NOMO-1 treated with DMSO at 0.1 percent for 48 hours (cell line): ENCODE measurements at regions not wholly inside any gene's neighbourhood (a gene's known extent, or its start where the extent isn't known, plus 50 kb on each side); places are given as distances from the start of the nearest gene placed in this dataset.
"Not testable (repeated sequence)": the region's sequence is repeated elsewhere in the genome, so short reads cannot be mapped to it uniquely, and the experiment has no call there.

Experiments
- DNase-seq: peaks from one replicate; lab custom pipeline; 2025; ENCODE audit not compliant: unreplicated experiment; lab: John Stamatoyannopoulos, UW

DNA sequence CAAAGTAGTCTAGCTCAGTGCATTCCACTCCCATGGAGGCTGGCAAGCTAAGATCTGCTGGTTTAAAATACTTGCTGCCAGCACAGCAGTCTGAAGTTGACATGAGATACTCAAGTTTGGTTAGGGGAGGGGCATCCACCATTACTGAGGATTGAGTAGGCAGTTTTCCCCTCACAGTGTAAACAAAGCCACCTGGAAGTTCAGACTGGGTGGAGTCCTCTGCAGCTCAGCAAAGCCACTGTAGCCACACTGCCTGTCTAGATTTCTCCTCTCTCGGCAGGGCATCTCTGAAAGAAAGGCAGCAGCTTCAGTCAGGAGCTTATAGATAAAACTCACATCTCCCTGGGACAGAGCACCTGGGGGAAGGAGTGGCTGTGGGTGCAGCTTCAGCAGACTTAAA is 377.4 kb upstream of the PRR20A start:
- DNase-seq = not testable (repeated sequence)

DNA sequence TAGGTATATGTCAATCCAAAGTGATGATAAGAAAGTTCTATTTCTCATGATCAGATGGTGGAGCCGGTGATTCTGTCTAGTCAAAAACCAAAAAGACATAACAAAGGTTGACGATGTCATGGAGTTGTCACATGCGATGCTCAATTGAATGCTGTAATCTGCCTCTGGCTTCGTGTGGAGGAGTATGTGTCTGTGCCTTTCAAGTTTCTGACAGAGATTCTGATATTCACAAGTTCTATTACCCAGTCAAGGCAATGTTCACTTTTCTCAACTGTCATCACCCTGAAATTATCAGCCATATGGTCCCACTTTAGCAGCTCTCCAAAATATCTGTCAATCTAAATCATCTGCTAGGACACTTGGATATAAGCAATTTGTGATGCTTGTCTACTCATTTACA is 367.6 kb upstream of the PRR20A start:
- no peak for DNase-seq

DNA sequence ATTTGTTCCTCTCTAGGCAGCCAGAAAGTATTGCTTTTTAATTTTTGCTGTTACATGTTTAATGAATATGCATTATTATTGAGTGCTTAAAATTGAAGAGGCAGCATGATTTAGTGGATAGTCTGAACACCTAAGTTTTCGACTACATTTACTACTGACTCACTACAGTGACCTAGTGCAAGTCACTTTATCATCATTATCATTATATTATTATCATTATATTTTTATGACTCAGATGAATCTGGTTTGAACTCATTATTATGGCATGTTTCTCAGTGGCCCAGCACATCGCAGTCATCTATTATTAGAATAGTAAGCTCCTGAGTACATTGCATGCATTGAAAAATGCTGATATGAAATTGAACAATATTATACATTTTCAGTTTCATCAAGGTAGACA is 351.2 kb upstream of the PRR20A start:
- no peak for DNase-seq

DNA sequence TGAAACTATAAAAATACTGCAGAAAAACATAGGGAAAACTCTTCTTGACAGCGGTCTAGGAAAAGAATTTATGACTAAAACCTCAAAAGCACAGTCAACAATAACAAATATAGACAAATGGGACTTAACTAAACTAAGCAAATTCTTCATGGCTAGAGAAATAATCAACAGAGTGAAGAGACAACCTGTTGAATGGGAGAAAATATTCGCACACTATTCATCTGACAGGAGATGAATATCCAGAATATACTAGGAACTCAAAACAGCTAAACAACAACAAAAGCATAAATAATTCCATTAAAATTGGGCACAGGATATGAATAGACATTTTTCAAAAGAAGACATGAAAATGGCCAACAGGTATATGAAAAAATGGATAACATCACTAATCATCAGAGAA is 303.6 kb upstream of the PRR20A start:
- DNase-seq = no peak

DNA sequence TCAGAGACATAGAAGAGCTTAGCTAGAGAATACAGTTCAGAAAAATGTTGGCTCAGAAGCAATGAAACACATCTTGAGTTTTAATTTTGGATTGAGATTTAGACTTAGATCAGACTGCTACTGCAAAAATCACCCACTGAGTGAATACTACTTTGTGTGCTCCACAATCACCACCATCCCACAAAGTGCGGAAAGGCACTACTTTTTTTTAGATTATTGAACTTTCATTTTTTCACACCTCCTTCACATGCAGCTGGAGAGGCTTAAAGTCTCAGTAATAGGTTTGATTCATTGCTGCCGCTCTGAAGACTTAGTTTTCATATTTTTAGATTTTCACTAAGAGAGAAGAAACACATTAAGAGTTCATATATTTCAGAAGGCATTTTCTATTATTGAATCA is 289.9 kb upstream of the PRR20A start:
- DNase-seq = no peak

DNA sequence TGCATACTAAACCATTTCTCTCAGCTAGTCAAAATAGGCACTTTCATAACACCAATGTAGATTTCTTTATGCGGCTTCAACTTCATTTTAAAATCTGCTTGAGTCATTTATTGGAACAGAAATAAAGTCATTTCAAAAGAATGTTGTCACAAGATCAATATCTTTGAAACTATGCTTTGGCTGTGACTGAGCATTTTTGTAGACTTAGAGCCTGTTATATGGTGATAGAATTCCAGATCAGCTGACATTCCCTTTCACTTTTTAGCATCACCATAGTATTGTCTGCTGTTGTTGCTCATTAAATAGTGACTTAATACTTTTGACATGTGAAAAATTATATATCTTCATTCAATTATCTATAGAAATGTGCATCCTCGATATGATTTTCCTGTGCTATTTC is 279.2 kb upstream of the PRR20A start:
- no peak for DNase-seq

DNA sequence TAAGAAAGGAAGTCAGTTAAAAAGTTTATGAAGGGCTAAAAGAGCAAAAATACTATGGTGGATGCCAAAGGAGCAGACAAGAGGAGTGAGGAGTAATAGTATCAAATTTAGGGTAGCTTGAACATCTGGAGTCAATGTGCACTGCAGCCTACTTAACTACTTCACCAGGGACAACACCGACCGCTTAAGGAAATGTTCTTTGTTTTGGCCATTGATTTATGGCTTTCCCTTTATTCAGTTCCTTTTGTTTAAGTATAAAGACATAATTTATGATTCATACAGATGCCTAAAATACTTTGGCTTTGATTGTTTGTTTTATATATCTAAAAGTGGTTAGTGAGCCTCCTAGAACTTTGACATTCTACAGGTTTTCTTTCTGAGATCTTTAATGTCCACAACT is 276.3 kb upstream of the PRR20A start:
- DNase-seq = no peak

DNA sequence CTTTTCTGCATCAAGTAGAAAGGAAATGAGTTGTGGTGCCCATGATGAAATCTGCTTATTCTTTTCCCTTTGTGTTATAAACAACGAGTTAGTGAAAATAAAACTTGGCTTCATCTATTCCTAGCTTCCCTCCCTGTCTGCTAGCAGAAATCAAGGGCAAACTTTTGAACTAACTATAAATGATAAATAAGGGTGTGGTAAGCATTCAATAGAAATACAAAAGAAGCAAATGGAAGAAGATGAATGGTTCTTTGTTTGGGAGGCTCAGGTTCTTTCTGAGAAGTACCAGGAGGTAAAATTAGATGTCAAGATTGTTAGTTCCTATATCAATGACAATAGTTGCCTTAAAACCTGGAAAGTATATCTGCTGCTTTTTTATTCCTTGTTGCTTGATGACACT is 275.3 kb upstream of the PRR20A start:
- DNase-seq = no peak

DNA sequence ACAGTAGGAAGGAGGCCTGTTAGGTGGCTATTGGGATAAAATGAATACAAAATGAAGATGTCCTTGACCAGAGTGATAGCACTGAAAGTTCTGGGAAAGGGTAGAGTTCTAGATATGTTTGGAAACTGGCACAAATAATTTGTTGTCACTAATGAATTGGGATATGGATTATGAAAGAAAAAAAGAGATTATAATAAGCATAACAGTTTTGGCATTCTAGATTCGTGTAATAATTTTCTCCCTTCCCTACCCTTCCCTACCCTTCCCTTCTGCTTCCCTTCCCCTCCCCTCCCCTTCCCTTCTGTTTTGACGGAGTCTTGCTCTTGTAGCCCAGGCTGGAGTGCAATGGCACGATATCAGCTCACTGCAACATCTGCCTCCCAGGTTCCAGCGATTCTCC is 271.0 kb upstream of the PRR20A start:
- DNase-seq = no peak

DNA sequence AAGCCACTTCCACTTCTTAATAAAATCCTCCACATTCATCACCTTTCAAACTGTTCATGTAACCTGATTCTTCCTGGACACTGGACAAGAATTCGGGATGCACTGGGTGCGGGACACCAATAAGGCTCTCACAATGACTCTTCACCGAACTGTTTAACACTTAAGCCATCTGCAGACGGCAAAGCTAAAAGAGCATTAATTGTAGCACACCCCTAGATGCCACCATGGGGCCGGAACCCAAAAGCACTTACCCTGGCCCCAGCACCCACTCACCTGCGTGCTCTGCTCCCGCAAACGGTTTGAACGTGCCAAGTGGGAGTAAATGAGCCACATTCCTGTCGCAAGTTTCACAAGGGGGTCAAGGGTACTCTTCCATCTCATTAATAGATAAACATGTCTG is 254.3 kb upstream of the PRR20A start:
- DNase-seq = no peak

DNA sequence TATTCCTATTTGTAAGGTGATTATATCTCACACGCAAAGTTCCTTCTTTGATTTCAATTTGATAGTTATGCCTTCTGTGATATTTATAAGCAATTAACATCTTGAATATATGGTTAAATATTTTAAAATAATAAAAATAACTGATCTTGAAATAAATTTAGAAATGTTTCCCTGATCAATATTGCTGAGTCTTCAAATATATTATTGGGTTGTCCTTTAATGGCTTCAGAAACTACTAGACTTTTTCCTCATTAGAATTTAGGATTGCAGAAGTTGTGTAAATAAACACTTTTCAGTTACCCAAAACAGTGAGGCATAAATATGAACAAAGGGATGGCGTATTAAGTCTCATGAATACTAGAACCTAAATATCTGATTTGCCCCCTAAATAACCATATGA is 252.3 kb upstream of the PRR20A start:
- no peak for DNase-seq

DNA sequence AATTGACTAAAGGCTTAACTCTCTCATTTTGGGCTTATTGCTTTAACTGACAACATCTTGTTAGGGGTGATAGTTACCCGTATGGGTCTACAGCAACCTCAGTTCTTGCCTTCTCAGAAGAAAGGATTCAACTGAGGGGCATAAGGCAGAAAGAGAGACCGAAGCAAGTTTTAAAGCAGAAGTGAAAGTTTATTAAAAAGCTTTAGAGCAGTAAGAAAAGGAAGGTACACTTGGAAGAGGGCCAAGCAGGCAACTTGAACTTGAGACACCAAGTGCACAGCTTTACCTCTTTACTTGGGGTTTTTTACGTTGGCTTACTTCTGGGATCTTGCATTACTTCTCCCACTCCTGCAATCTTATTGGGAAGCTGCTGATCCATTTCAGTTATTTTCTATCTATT is 246.9 kb upstream of the PRR20A start:
- peak; percentile 69 for DNase-seq

DNA sequence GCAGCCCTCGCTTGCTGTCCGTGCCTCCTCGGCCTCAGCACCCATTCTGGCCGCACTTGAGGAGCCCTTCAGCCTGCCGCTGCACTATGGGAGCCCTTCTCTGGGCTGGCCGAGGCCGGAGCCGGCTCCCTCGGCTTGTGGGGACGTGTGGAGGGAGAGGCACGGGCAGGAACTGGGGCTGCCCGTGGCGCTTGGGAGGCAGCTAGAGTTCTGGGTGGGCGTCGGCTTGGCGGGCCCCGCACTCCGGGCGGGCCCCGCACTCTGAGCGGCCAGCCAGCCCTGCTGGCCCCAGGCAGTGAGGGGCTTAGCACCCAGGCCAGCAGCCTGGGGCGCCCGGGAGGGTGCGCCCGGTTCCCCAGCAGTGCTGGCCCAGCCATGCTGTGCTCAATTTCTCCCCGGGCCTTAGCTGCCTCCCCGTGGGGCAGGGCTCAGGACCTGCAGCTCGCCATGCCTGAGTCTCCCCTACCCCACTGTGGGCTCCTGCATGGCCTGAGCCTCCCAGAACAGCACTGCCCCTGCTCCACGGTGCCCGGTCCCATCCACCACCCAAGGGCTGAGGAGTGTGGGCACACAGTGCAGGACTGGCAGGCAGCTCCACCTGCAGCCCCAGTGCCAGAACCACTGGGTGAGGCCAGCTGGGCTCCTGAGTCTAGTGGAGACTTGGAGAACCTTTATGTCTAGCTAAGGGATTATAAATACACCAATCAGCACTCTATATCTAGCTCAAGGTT is 240.0 kb upstream of the PRR20A start:
- DNase-seq = no peak

DNA sequence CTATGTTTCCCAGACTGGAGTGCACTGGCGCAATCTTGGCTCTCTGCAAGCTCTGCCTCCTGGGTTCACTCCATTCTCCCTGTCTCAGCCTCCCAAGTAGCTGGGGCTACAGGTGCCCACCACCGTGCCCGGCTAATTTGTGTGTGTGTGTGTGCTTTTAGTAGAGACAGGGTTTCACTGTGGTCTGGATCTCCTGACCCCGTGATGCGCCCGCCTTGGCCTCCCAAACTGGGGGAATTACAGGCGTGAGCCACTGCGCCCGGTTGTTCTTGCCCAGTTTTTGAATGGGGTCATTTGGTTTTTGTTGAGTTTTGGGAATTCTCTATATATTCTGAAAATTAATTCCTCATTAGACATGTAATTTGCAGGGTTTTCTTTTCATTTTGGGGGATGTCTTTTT is 238.4 kb upstream of the PRR20A start:
- DNase-seq = no peak

DNA sequence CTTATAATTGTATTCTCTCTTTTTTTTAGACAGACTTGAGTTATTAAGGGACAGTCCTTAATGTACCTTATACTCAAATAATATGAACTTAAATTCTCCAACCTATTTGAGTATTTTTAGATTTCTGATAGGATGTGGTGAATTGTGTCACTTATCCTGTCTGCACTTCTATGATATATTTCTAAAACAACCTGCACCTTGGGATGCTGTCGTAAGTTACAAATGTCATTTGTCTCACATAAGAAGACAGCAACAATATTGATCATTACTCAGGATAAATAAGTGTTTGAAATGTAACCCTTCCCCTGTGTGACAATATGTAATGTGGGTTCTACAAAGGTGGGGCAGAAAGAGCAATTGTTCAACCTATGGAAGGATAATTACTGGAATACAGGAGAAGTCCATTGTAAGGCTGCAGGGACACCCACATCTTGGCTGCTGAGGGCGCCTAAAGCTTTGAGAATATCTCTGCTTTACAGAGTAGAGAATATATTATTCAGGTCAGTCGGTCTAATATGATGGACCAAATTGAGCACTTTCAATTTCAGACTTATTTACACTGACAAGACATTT is 236.9 kb upstream of the PRR20A start:
- no peak for DNase-seq

DNA sequence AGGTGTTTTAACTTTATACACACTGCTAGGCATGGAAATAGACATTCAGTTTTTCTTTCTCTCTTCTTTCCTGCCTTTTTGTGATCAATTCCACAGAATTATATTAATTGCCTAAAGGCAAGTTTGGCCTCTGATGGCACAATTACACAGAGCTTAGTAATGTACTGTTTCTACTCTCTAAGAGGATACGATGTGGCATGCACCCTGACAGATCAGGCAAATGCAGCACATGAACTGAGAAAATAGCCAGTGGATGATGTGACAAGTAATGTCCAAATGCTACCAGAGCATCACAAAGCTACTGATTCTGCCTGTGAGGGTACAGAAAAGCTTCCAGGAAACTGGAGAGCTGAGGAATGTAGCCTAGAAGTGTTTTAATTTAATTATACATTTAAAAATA is 233.8 kb upstream of the PRR20A start:
- no peak for DNase-seq

DNA sequence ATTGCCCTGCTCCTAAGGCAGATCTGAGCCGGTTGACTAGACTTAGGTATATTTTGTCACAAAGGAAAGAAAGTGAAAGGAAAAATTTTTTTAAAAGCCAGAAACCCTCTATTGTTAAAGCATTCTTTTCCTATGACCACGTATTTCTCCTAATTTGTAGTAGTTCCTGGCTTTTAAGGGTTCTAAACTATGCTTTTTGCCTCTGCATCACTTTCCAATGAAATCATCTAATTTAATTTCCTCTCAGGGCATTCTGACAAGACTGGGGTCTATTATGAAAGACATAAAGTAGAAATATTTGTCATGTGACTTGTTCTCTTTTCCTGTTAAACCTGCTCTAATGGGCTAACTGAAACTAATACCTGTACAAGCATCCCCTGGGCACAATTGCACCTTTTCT is 233.0 kb upstream of the PRR20A start:
- no peak for DNase-seq

DNA sequence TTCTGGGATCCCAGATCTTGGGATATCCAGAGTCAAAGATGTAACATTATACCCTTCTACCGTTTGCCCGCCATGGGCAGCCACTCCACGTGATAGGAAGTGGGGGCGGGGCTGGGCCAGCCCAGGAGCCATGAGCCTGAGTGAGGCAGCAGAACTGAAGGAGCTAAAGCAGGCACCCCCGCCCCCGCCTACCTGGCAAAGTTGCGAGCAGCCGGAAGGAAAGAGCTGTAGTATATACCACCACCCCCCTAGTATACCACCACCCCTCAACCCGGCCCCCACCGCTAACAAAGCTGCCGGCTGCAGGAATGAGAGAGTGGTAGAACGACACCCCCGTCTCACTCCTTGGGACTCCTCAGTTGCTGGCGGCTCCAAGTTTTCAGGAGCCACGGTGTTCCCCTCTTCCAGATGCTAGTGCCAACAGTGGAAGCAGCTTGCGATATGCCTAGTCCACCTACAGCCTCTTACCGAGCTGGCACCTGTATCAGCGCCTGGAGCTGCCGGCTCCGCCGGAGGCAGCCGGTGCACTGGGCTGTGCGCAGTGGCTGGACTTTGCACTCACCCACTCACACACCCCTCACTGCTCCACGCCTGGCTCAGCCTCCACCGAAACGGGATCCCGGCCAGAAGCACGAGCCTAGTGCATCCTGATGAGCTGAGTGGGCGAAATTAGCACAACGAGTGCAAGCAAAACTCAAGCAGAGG is 230.7 kb upstream of the PRR20A start:
- DNase-seq = no peak

DNA sequence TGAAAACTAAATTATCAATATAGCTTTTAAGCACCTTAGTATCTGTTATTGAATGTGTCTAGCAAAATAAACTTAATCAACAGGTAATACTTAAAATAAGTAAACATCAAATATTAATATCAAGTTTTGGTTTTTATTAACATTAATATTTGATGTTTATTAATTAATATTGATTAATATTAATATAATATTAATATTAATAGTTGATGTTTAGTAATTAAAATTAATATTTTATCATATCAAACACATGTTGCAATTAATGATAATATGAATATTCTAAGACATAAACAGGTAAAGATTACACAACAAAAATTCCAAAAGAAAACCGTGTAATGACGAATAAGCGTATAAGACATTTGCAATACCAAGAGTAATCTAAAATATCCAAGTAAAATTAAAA is 222.8 kb upstream of the PRR20A start:
- no peak for DNase-seq

DNA sequence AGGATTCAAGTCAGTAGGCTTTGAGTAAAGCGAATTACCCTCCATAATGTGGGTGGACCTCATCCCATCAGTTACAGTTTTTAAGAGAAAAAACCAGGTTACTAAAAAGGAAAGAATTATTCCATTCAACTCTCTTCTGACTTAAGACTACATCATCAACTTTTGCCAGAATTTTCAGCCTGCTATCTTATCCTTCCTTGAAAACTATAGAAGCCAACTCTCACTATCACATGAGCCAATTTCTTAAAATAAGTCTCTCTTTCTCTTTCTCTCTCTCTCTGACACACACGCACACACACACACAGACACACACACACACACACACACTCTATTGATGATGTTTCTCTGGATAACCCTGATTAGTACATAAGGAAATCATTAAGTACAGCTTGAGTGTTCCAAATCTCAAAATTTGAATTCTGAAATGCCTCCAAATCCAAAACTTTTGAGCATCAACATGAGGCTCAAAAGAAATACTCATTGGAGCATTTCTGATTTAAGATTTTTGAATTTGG is 217.0 kb upstream of the PRR20A start:
- no peak for DNase-seq

DNA sequence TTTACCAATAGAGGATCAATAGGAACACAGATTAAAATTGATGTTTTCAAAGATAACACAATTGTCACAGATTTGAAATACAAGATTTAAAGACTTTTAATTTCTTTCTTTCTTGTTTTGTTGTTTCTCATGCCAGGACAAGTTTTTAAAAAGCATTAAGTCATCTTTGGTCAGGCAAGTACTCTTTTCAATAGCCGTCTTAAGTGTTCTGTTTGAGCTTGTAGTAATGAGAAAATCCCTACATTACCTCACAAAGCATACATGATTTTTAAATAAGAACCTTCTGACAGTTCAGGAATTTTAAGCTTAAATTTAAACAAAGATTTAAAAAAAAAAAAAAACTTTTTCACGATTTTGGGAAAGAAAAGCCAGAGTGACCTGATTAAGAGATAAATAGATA is 216.3 kb upstream of the PRR20A start:
- DNase-seq = no peak

DNA sequence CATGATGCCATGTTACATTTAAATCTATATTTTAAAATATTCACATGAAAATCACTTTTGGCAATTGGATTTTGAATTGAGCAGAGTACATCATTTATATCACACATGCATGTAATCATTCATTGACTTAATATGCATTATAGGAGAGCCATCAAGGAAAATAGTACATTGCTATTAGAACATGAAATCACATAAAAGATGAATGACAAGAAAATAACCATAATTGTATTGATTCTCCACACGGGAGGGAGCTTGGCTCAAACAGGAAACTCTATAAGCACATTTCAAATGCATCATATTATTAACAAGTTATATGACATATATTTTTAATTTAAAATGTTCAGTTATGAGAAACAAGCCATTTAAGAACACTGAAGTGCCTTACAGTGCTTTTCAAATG is 208.6 kb upstream of the PRR20A start:
- no peak for DNase-seq
